BE2C (cell line): ENCODE measurements at regions not wholly inside any gene's neighbourhood (a gene's known extent, or its start where the extent isn't known, plus 50 kb on each side); places are given as distances from the start of the nearest gene placed in this dataset.

ENCODE experiments used
- DNase-seq: peaks from one replicate; pipeline ENCODE4 v3.0.0-alpha.2; 2020
- H3K27me3 ChIP-seq: fragments of 250-450 bp; sonication (Bioruptor Pico); 2 replicates; pipeline ENCODE4 v1.5.1; 2020; ENCODE audit warnings: mild to moderate bottlenecking
- H3K36me3 ChIP-seq: fragments of 250-450 bp; sonication (Bioruptor Pico); 2 replicates; pipeline ENCODE4 v1.5.1; 2020; ENCODE audit warnings: mild to moderate bottlenecking
- H3K4me1 ChIP-seq: fragments of 250-450 bp; sonication (Bioruptor Pico); 2 replicates; pipeline ENCODE4 v1.5.1; 2020
- H3K4me3 ChIP-seq: 2 replicates; pipeline ENCODE4 v1.5.1; 2011; ENCODE audit warnings: low read depth, low read length
- H3K9me3 ChIP-seq: fragments of 250-450 bp; sonication (Bioruptor Pico); 2 replicates; pipeline ENCODE4 v1.5.1; 2020
- CTCF ChIP-seq: IDR thresholded peaks from 2 replicates; pipeline ENCODE4 v1.5.1; 2012; ENCODE audit warnings: mild to moderate bottlenecking, low read depth, low read length

- no peak for TF ChIP-seq CTCF
- no peaks in the 10 kb centered on the region for H3K27me3 ChIP-seq
These were observed 300.3 kb upstream of the CCDC54 start for GRCh38 chr3:107076946-107077345.

GRCh38 chr3:107077391-107077790, 299.8 kb upstream of the CCDC54 start:
- Histone ChIP-seq H3K4me1 (no peaks in the 10 kb centered on the region), H3K27me3 (no peaks in the 10 kb centered on the region), H3K4me3 (no peak overlapping the region), H3K36me3 (no peaks in the 10 kb centered on the region), H3K9me3 (no peaks in the 10 kb centered on the region)
- no peak for DNase-seq
- no peak for TF ChIP-seq CTCF

More at GRCh38 chr3:107076946-107077345, 300.3 kb upstream of the CCDC54 start:
- H3K9me3 ChIP-seq = no peaks in the 10 kb centered on the region
- no peaks in the 10 kb centered on the region for H3K36me3 ChIP-seq
- H3K4me1 ChIP-seq = no peaks in the 10 kb centered on the region
- H3K4me3 ChIP-seq = no peak overlapping the region
- no peak for DNase-seq

- no peaks in the 10 kb centered on the region for H3K36me3 ChIP-seq
- no peaks in the 10 kb centered on the region for H3K4me1 ChIP-seq
- H3K4me3 ChIP-seq = no peak overlapping the region
- no peak for TF ChIP-seq CTCF
- no peaks in the 10 kb centered on the region for H3K9me3 ChIP-seq
- DNase-seq = no peak
- no peaks in the 10 kb centered on the region for H3K27me3 ChIP-seq
These were observed 294.7 kb upstream of the CCDC54 start for GRCh38 chr3:107082527-107082926.

GRCh38 chr3:107085261-107085660, 292.0 kb upstream of the CCDC54 start:
- DNase-seq = no peak
- no peak for TF ChIP-seq CTCF
- Histone ChIP-seq H3K4me3 (no peak overlapping the region), H3K36me3 (no peaks in the 10 kb centered on the region), H3K9me3 (no peaks in the 10 kb centered on the region), H3K27me3 (no peaks in the 10 kb centered on the region), H3K4me1 (no peaks in the 10 kb centered on the region)

- DNase-seq = no peak
- no peak for TF ChIP-seq CTCF
- Histone ChIP-seq H3K36me3 (no peaks in the 10 kb centered on the region), H3K9me3 (no peaks in the 10 kb centered on the region), H3K4me1 (no peaks in the 10 kb centered on the region), H3K27me3 (no peaks in the 10 kb centered on the region), H3K4me3 (no peak overlapping the region)
These were observed 285.1 kb upstream of the CCDC54 start for GRCh38 chr3:107092121-107092520.

- no peak for DNase-seq
- Histone ChIP-seq H3K4me3 (no peak overlapping the region), H3K27me3 (no peaks in the 10 kb centered on the region), H3K36me3 (no peaks in the 10 kb centered on the region), H3K9me3 (no peaks in the 10 kb centered on the region), H3K4me1 (no peaks in the 10 kb centered on the region)
- TF ChIP-seq CTCF = no peak
These were observed 278.4 kb upstream of the CCDC54 start for GRCh38 chr3:107098864-107099263.
